NCI-H187 (cell line): ENCODE measurements at regions not wholly inside any gene's neighbourhood (a gene's known extent, or its start where the extent isn't known, plus 50 kb on each side); places are given as distances from the start of the nearest gene placed in this dataset.
"Not testable (repeated sequence)": the region's sequence is repeated elsewhere in the genome, so short reads cannot be mapped to it uniquely, and the experiment has no call there.

Experiments
- DNase-seq, 2 experiments: peaks; one replicate each; lab custom pipeline; 2025; lab: John Stamatoyannopoulos, UW

- DNase-seq = peak; percentile 1 to 2
Measured at GRCh38 chr6:103783329-103783728, 1076.4 kb downstream of the HACE1 start.

- no peak for DNase-seq
Measured at GRCh38 chr6:103769431-103769830, 1090.3 kb downstream of the HACE1 start.

DNA sequence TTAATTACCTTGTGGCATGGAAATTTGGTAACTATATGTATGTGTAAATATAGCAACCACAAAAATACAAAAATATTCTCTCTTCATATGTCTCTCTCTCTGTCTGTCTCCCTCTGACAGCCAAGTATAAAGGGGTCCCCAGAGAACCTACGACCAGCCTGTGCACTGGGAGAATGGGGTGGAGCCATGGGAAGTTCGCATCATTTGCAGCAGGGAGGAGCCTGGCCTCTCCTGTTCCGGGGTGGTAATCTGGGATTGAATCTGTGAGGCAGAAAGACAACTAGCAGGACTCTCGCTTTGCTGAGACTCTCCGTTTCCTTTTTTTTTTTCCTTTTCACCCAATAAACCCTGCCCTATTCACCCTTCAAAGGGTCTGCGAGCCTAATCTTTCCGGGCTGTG lies 1109.1 kb downstream of the HACE1 start:
- DNase-seq = no peak

GRCh38 chr6:103734016-103734415 lies 1125.7 kb downstream of the HACE1 start:
- DNase-seq = no peak

DNA sequence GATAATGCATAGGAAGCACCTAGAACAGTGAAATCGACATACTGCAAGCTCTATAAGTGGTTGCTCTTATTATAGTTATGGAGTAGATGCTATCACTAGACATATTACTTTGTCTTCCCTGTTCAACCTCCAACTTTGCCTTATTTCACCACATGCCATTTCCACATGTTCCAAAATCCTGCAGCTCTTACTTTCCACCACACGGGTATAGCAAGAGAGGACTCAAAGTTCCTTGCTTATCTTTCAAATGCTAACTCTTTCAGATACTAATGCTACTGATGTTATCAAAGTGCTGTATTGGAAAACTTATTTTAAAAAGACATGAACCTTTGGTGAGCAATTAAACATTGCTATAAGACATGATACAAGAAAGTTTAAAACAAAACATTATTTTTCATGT lies 1130.1 kb downstream of the HACE1 start:
- DNase-seq = no peak

- DNase-seq = no peak
Measured at GRCh38 chr6:103723438-103724322, 1136.0 kb downstream of the HACE1 start.

GRCh38 chr6:103722683-103723082 lies 1137.0 kb downstream of the HACE1 start:
- DNase-seq = no peak

- no peak for DNase-seq
Measured at GRCh38 chr6:103721923-103722322, 1137.8 kb downstream of the HACE1 start.

GRCh38 chr6:103720393-103720792 lies 1139.3 kb downstream of the HACE1 start:
- no peak for DNase-seq

DNA sequence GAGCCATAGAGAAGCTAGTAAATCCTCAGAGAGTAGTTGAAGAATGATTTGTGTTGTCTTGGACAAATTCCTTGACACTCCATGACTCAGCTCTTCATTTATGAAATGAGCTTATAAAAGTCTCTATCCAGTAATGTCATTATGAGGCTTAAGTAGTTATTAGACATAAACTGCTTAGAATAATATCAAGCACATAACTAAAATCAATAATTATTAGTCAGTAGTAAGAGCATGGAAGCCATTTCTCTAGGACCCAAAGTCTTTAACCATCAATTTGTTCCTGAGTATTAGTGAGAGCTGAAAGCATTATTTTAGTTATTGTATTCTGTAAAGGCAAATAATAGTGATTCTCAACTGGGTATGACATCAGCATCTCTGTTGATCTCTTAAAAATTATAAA lies 1140.2 kb downstream of the HACE1 start:
- DNase-seq = no peak

GRCh38 chr6:103715269-103715668 lies 1144.5 kb downstream of the HACE1 start:
- no peak for DNase-seq

DNA sequence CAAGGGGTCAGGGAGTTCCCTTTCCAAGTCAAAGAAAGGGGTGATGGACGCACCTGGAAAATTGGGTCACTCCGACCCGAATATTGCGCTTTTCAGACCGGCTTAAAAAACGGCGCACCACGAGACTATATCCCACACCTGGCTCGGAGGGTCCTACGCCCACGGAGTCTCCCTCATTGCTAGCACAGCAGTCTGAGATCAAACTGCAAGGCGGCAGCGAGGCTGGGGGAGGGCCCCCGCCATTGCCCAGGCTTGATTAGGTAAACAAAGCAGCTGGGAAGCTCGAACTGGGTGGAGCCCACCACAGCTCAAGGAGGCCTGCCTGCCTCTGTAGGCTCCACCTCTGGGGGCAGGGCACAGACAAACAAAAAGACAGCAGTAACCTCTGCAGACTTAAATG lies 1150.5 kb downstream of the HACE1 start:
- not testable (repeated sequence) for DNase-seq

- DNase-seq = no peak
Measured at GRCh38 chr6:103707596-103708325, 1152.0 kb downstream of the HACE1 start.

DNA sequence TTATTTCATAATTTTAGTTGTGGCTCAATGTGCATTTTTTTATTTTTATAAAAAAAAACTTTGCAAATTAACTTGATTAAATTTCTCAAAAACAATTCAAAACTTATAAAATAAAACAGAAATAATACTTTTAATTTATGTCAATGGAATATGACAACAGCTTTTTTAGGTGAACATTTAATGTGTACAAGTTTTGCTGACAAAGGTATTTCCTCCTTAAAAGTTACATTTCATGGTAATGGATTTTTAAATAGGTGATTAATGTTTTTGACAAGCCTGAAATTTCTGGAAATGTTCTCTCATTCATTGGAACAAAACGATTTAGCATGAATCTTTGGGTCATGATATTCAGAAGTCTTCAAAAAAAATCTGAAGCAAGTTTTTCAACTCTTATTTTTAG lies 1160.0 kb downstream of the HACE1 start:
- no peak for DNase-seq

DNA sequence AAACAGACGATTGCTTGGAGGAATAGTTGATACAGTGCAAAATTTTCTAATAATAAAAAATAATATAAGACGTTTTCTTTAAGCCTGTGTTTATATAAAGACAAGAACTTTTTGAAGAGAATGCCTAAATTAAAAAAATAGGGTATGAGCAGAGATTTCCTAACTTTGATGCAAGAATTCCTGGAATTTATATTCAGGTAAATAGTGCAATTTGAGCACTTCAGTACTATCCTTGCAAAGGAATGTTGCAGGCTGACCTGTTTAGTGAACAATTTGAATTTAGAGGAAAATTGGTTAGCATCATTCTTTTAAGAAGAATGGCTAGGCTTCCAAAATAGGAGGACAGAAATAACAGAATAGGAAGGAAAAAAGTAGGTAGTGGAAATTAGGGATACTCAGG lies 1172.3 kb downstream of the HACE1 start:
- no peak for DNase-seq

- DNase-seq = no peak
Measured at GRCh38 chr6:103680116-103680515, 1179.6 kb downstream of the HACE1 start.

- no peak for DNase-seq
Measured at GRCh38 chr6:103677290-103677689, 1182.4 kb downstream of the HACE1 start.

GRCh38 chr6:103675807-103676406 lies 1183.8 kb downstream of the HACE1 start:
- DNase-seq = no peak

DNA sequence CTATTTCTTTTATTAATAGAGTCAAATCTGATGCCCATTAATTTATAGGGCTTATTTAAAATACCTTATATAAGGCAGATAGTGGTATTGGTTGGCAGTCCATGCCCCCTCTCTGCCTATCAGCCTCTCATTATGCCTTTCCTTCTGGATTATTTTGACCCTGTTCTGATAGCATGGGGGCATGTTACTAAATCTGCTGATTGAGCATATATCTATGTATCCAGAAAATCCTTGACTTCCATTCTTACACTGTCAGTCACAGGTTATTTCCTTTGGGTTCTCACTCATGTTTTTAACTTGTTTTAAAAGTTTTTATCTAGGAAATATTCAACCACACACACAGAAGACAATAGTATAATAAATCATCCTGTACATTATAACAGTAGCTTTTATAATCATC lies 1184.9 kb downstream of the HACE1 start:
- DNase-seq = no peak

- no peak for DNase-seq
Measured at GRCh38 chr6:103672169-103672568, 1187.5 kb downstream of the HACE1 start.

DNA sequence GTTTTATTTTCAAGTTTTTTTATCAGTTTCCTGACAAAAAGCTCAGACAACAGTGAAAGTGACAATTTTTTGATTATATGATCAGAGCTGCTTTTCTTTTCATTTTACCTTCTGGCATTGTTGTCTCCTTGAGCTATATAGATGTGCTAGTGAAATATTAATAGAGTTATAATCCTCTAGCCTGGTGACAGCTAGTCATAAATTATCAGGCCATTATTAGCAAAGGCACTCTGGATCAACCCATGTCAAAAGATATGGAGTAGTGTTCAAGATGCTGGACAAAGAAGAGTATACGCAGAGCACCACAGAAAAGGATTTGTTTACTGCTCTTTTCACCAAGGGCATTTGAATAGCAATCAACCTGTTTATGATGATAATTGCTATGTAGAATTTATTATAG lies 1230.1 kb downstream of the HACE1 start:
- no peak for DNase-seq

- no peak for DNase-seq
Measured at GRCh38 chr6:103617642-103618041, 1242.1 kb downstream of the HACE1 start.

GRCh38 chr6:103587722-103588121 lies 1272.0 kb downstream of the HACE1 start:
- DNase-seq = no peak
